B cell (primary cell): ENCODE measurements at regions not wholly inside any gene's neighbourhood (a gene's known extent, or its start where the extent isn't known, plus 50 kb on each side); places are given as distances from the start of the nearest gene placed in this dataset.

Experiments
- ATAC-seq: fragments of 200-7000 bp; cut with Tn5 transposase; one replicate; pipeline ENCODE4 v1.10.0; 2021; ENCODE audit warnings: low read depth, mild to moderate bottlenecking, moderate number of reproducible peaks, moderate library complexity
- CTCF ChIA-PET: fragments of 350-600 bp; sonication (Branson Sonifier 250); formaldehyde crosslinking; loops from one replicate; lab custom pipeline; 2021; ENCODE audit warnings: antibody characterized with exemption, inconsistent platforms; lab: Charles Lee
- POLR2A ChIA-PET: fragments of 350-600 bp; sonication (Branson Sonifier 250); formaldehyde crosslinking; loops from one replicate; lab custom pipeline; 2021; ENCODE audit warnings: antibody characterized with exemption; lab: Charles Lee
- DNase-seq: peaks from one replicate; pipeline ENCODE4 v3.0.0; 2013
- H2AFZ ChIP-seq: 2 replicates; pipeline ENCODE4 v1.6.1; 2012; ENCODE audit warnings: mild to moderate bottlenecking, low read depth, low read length; ENCODE audit not compliant: insufficient read depth, poor library complexity, severe bottlenecking
- H3K27ac ChIP-seq, 2 donors: 1 replicate in 1 of 2; 2 replicates in 1 of 2; pipeline ENCODE4 v1.5.1; 2012 to 2013; ENCODE audit warnings: low read length in 2 of 2, mild to moderate bottlenecking in 2 of 2, moderate library complexity in 1 of 2
- H3K27me3 ChIP-seq, 4 experiments: fragments of 200-600 bp in 1 of 4; sonication (generic) in 1 of 4; replicated peaks in 1 of 4; 1 replicate in 2 of 4; 2 replicates in 2 of 4; pipeline versions ENCODE4 v1.6.1 to v1.7.0; 2013 to 2016; ENCODE audit warnings: low read length in 3 of 4, mild to moderate bottlenecking in 2 of 4, mixed read lengths in 1 of 4, moderate library complexity in 1 of 4; ENCODE audit not compliant: insufficient read depth in 4 of 4, control insufficient read depth in 3 of 4; ENCODE audit errors: control extremely low read depth in 1 of 4
- H3K36me3 ChIP-seq, 2 experiments: replicated peaks in 1 of 2; 1 replicate in 1 of 2; 2 replicates in 1 of 2; pipeline versions ENCODE4 v1.6.1 to v1.7.1; 2013; ENCODE audit warnings: low read length in 1 of 2; ENCODE audit not compliant: insufficient read depth in 2 of 2, control insufficient read depth in 1 of 2; ENCODE audit errors: control extremely low read depth in 1 of 2, extremely low read depth in 1 of 2
- H3K4me1 ChIP-seq, 2 donors: fragments of 200-600 bp in 1 of 2; sonication (generic) in 1 of 2; 1 replicate in 1 of 2; 2 replicates in 1 of 2; pipeline versions ENCODE4 v1.5.1 to v1.6.1; 2013 to 2017; ENCODE audit warnings: low read length in 2 of 2; ENCODE audit not compliant: control insufficient read depth in 2 of 2, insufficient read depth in 2 of 2
- H3K4me2 ChIP-seq: replicated peaks from 2 replicates; pipeline ENCODE3; 2012; ENCODE audit warnings: mild to moderate bottlenecking, low read depth, low read length; ENCODE audit not compliant: poor library complexity, severe bottlenecking
- H3K4me3 ChIP-seq, 5 experiments: fragments of 200-600 bp in 1 of 5; sonication (generic) in 1 of 5; 1 replicate in 3 of 5; 2 replicates in 2 of 5; pipeline versions ENCODE4 v1.5.1 to v1.7.0; 2011 to 2016; ENCODE audit warnings: low read length in 4 of 5, mild to moderate bottlenecking in 4 of 5, low read depth in 2 of 5, control low read depth in 1 of 5, moderate library complexity in 1 of 5; ENCODE audit not compliant: insufficient read depth in 1 of 5; ENCODE audit errors: control extremely low read depth in 1 of 5, extremely low read depth in 1 of 5
- H3K79me2 ChIP-seq: fragments of 200-600 bp; sonication (generic); one replicate; pipeline ENCODE4 v1.6.0; 2016; ENCODE audit warnings: low read length; ENCODE audit not compliant: control insufficient read depth, insufficient read depth
- H3K9ac ChIP-seq: fragments of 200-600 bp; sonication (generic); 2 replicates; pipeline ENCODE4 v1.6.1; 2017; ENCODE audit warnings: mild to moderate bottlenecking, low read length, moderate library complexity
- H3K9me3 ChIP-seq, 3 donors: one replicate each; pipeline versions ENCODE4 v1.6.1 to v1.7.1; 2013; ENCODE audit warnings: low read length in 2 of 3; ENCODE audit not compliant: control insufficient read depth in 2 of 3, insufficient read depth in 1 of 3; ENCODE audit errors: control extremely low read depth in 1 of 3
- H4K20me1 ChIP-seq: 2 replicates; pipeline ENCODE4 v1.6.0; 2012; ENCODE audit warnings: mild to moderate bottlenecking, low read length; ENCODE audit not compliant: insufficient read depth, control insufficient read depth, poor library complexity, severe bottlenecking
- H3K27ac Mint-ChIP-seq: one replicate; pipeline ENCODE4 v1.8.0; 2021; ENCODE audit warnings: mixed read lengths
- H3K27me3 Mint-ChIP-seq: one replicate; pipeline ENCODE4 v1.8.0; 2021; ENCODE audit warnings: mixed read lengths
- H3K4me1 Mint-ChIP-seq: one replicate; pipeline ENCODE4 v1.8.0; 2021; ENCODE audit warnings: mixed read lengths
- H3K4me3 Mint-ChIP-seq: one replicate; pipeline ENCODE4 v1.8.0; 2021; ENCODE audit warnings: mixed read lengths
- H3K9me3 Mint-ChIP-seq: one replicate; pipeline ENCODE4 v1.8.0; 2022; ENCODE audit warnings: mixed read lengths; ENCODE audit not compliant: insufficient read depth
- CTCF ChIP-seq: fragments of 200-600 bp; IDR thresholded peaks from one replicate; pipeline ENCODE4 v1.8.0; 2022; ENCODE audit warnings: antibody characterized with exemption, mild to moderate bottlenecking
- EZH2 ChIP-seq: IDR thresholded peaks from 2 replicates; pipeline ENCODE4 v1.6.1; 2012; ENCODE audit warnings: borderline replicate concordance, low read depth, mild to moderate bottlenecking, moderate library complexity, low read length; ENCODE audit not compliant: insufficient read depth, poor library complexity, severe bottlenecking
- WGBS: methylation state at CpG from one replicate; pipeline ENCODE4 v1.1.5; 2013; ENCODE audit warnings: missing lambda C conversion rate; ENCODE audit not compliant: insufficient coverage; 5-methylcytosine and 5-hydroxymethylcytosine counted together
- intact Hi-C: fragments of 100-400 bp; cut with micrococcal nuclease; formaldehyde crosslinking; loops from one replicate; pipeline ENCODE4 v1.10.0; 2022

GRCh38 chr14:84927096-84927827 is 602.7 kb upstream of the FLRT2 start:
- Mint-ChIP-seq H3K4me1 (no peaks in the 10 kb centered on the region), H3K27ac (no peak overlapping the region), H3K27me3 (no peaks in the 10 kb centered on the region), H3K9me3 (peaks cover 8% of the 10 kb centered on the region), H3K4me3 (no peak overlapping the region)
- no peaks in the 10 kb centered on the region for H3K4me1 ChIP-seq
- intact Hi-C loops: no loop called here
- no peak overlapping the region for H3K9ac ChIP-seq
- no CpG with 5 or more reads among the region's 6 CpGs for WGBS
- H2AFZ ChIP-seq: no peak overlapping the region
- no peak for DNase-seq
- H3K4me2 ChIP-seq: no peak overlapping the region
- no peak for ATAC-seq
- H3K9me3 ChIP-seq: peaks cover 0 to 3% (median 0%) of the 10 kb centered on the region in 3 donors
- no peak overlapping the region for H3K4me3 ChIP-seq
- no peaks in the 10 kb centered on the region for H3K79me2 ChIP-seq
- no peaks in the 10 kb centered on the region for H3K36me3 ChIP-seq
- ChIA-PET POLR2A (no interaction called here), CTCF (no interaction called here)
- no peak for TF ChIP-seq CTCF
- no peak for TF ChIP-seq EZH2
- no peaks in the 10 kb centered on the region for H3K27me3 ChIP-seq
- H4K20me1 ChIP-seq: no peaks in the 10 kb centered on the region
- H3K27ac ChIP-seq: no peak overlapping the region

- Histone ChIP-seq H3K79me2 (no peaks in the 10 kb centered on the region), H4K20me1 (no peaks in the 10 kb centered on the region), H3K27me3 (no peaks in the 10 kb centered on the region), H3K4me3 (no peak overlapping the region), H3K9me3 (peaks cover 0 to 3% (median 0%) of the 10 kb centered on the region in 3 donors), H3K9ac (no peak overlapping the region), H3K4me2 (no peak overlapping the region), H3K4me1 (no peaks in the 10 kb centered on the region), H3K27ac (no peak overlapping the region), H2AFZ (no peak overlapping the region), H3K36me3 (no peaks in the 10 kb centered on the region)
- intact Hi-C loops: no loop called here
- Mint-ChIP-seq H3K9me3 (peaks cover 8% of the 10 kb centered on the region), H3K27ac (no peak overlapping the region), H3K27me3 (no peaks in the 10 kb centered on the region), H3K4me3 (no peak overlapping the region), H3K4me1 (no peaks in the 10 kb centered on the region)
- ATAC-seq (no peak), DNase-seq (no peak)
- TF ChIP-seq CTCF (no peak), EZH2 (no peak)
- ChIA-PET POLR2A (no interaction called here), CTCF (no interaction called here)
- no CpG with 5 or more reads among the region's 1 CpG for WGBS
Measured at GRCh38 chr14:84929086-84929485, 600.9 kb upstream of the FLRT2 start.
